BE2C (cell line): ENCODE measurements at regions not wholly inside any gene's neighbourhood (a gene's known extent, or its start where the extent isn't known, plus 50 kb on each side); places are given as distances from the start of the nearest gene placed in this dataset.

Source experiments
- DNase-seq: peaks from one replicate; pipeline ENCODE4 v3.0.0-alpha.2; 2020
- H3K27me3 ChIP-seq: fragments of 250-450 bp; sonication (Bioruptor Pico); 2 replicates; pipeline ENCODE4 v1.5.1; 2020; ENCODE audit warnings: mild to moderate bottlenecking
- H3K36me3 ChIP-seq: fragments of 250-450 bp; sonication (Bioruptor Pico); 2 replicates; pipeline ENCODE4 v1.5.1; 2020; ENCODE audit warnings: mild to moderate bottlenecking
- H3K4me1 ChIP-seq: fragments of 250-450 bp; sonication (Bioruptor Pico); 2 replicates; pipeline ENCODE4 v1.5.1; 2020
- H3K4me3 ChIP-seq: 2 replicates; pipeline ENCODE4 v1.5.1; 2011; ENCODE audit warnings: low read depth, low read length
- H3K9me3 ChIP-seq: fragments of 250-450 bp; sonication (Bioruptor Pico); 2 replicates; pipeline ENCODE4 v1.5.1; 2020
- TF ChIP-seq, protein P1 (sequence below): IDR thresholded peaks from 2 replicates; pipeline ENCODE4 v1.5.1; 2012; ENCODE audit warnings: mild to moderate bottlenecking, low read depth, low read length

DNA sequence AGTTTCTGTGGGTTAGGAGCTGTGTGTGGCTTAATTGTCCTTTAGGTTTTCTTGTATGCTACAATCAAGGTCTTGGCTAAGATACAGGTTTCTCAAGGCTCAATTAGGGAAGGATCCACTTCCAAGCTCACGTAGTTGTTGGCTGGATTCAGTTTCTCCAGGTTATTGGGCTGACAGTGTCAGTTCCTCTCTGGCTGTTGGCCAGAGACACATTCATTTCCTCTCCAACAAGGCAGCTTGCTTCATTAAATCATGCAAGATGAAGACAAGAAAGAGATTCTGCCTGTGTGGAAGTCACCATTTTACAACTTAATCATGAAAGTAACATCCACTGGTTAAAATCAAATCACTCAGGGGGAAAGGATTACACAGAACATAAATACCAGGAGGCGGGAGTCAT lies 275.7 kb upstream of the KIF2A start:
- no peak for DNase-seq
- no peaks in the 10 kb centered on the region for H3K9me3 ChIP-seq
- no peaks in the 10 kb centered on the region for H3K36me3 ChIP-seq
- H3K27me3 ChIP-seq = no peaks in the 10 kb centered on the region
- TF ChIP-seq, protein P1, sequence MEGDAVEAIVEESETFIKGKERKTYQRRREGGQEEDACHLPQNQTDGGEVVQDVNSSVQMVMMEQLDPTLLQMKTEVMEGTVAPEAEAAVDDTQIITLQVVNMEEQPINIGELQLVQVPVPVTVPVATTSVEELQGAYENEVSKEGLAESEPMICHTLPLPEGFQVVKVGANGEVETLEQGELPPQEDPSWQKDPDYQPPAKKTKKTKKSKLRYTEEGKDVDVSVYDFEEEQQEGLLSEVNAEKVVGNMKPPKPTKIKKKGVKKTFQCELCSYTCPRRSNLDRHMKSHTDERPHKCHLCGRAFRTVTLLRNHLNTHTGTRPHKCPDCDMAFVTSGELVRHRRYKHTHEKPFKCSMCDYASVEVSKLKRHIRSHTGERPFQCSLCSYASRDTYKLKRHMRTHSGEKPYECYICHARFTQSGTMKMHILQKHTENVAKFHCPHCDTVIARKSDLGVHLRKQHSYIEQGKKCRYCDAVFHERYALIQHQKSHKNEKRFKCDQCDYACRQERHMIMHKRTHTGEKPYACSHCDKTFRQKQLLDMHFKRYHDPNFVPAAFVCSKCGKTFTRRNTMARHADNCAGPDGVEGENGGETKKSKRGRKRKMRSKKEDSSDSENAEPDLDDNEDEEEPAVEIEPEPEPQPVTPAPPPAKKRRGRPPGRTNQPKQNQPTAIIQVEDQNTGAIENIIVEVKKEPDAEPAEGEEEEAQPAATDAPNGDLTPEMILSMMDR = no peak
- H3K4me1 ChIP-seq = no peaks in the 10 kb centered on the region
- no peak overlapping the region for H3K4me3 ChIP-seq

DNA sequence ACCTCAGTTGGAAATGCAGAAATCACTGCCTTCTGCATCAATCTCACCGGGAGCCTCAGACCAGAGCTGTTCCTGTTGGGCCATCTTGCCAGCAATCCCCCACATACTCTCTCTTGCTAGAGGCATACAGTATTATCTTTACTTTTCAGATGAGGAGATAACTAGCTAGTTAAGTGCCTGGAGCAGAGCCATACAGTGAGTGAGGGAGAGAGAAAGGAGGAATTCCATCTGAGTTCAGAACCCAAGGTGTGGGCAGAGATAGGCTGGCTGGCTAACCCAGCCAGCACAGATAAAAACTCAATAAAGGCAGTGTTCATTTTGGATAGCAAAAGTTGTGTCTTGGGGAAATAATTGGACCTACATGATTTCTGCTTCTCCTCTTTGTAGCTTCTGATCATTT lies 268.0 kb upstream of the KIF2A start:
- TF ChIP-seq, protein P1 = no peak
- DNase-seq = no peak

DNA sequence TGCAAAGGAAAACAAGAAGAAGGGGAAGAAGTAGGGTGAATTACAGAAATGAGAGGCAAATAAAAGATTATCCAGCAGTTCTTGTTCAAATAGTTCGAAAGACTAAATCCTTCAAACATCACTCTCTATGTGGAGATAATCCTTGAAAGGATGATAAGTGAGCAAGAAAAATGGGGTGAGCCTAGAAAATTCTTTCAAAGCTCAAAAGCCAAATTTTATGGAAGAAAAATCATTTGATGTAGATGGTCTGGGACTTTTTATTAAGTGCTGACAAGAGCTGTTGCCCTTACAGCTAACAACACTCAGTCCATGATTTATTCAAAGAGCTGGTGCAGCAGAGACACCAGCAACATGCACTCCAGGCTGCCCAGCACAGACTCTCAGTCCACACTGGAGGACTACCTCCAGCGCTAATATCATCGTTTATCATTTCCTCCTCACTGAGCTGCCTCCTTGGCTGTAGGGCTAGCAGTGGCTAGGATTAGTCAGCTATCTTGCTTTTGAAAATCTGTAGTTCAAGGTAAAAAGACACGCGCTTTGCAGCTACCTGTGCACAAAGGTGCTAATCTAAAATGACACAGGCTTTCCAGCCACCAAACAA lies 264.8 kb upstream of the KIF2A start:
- Histone ChIP-seq H3K36me3 (no peaks in the 10 kb centered on the region), H3K9me3 (no peaks in the 10 kb centered on the region), H3K4me1 (no peaks in the 10 kb centered on the region), H3K27me3 (0 out of 2 replicates have a peak, but pooled peaks cover 2% of the 10 kb centered on the region), H3K4me3 (no peak overlapping the region)
- TF ChIP-seq, protein P1 = no peak
- no peak for DNase-seq

More for the DNA sequence above, 268.0 kb upstream of the KIF2A start:
- H3K27me3 ChIP-seq = 0 out of 2 replicates have a peak, but pooled peaks cover 2% of the 10 kb centered on the region
- H3K9me3 ChIP-seq = no peaks in the 10 kb centered on the region
- no peak overlapping the region for H3K4me3 ChIP-seq
- no peaks in the 10 kb centered on the region for H3K4me1 ChIP-seq
- no peaks in the 10 kb centered on the region for H3K36me3 ChIP-seq

DNA sequence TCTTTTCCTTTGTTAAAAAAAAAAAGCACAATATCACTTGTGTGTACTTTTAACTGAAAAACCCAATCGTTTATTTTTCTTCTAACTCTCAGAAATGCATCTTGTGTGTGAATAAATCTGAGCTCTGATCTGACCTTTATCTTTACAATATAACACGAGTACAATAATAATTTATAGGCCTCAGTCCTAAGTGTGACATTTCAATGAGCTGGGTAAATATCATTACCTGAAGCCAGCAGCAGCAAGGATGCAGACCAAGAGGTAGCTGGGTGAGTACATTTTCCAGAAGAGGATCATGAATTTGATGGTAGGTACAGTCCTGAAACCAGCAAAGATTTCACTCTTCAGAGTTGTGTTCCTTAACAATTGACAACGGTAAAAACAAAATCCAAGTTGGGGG lies 264.0 kb upstream of the KIF2A start:
- Histone ChIP-seq H3K36me3 (no peaks in the 10 kb centered on the region), H3K9me3 (no peaks in the 10 kb centered on the region), H3K27me3 (0 out of 2 replicates have a peak, but pooled peaks cover 2% of the 10 kb centered on the region), H3K4me1 (no peaks in the 10 kb centered on the region), H3K4me3 (no peak overlapping the region)
- TF ChIP-seq, protein P1 = no peak
- no peak for DNase-seq

DNA sequence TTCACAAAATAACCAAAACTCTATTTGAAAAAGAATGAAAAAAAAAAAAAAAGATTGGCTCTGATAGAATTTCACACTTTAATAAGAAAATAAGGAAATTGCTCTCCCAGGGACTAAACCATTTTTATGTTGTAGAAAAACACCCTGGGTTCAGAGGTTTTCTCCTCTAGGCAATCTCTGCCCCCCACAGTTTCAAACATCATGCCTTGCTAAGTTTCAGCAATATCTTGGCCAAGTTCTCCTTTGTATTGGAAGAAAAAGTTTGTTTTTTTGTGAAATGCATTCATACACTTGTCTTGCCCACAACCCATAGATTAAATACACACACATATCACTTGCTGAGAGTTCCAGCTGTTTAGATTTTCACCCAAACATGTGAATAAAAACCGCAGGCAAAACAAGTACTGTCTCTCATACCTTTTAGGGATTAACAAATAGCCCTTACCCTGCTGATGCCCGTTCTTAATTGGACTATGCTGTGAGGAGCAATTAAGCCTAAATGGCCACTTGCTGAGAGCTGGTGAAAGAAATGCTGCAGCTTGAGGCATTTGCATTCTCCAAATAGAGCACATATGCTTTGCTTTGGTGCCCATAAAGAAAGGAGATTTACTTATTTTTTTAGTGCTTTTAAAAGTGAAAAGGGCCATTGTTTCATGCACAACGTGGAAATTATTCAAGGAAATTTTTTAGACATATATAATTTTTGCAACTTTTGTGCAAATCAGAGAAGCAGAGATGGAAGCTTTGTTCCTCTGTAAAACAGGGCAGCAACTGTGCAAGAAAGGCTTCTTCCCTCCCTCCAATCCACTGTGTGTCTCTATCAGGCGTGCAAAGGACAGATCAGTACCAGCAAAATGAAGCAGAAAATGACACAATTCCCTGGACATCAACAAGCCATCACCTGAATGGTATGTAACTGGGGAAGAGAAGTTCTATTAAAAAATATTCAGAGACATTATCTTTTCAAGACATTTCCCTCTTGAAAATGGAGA lies 262.4 kb upstream of the KIF2A start:
- TF ChIP-seq, protein P1 = no peak
- H3K4me1 ChIP-seq = no peaks in the 10 kb centered on the region
- H3K9me3 ChIP-seq = no peaks in the 10 kb centered on the region
- H3K36me3 ChIP-seq = no peaks in the 10 kb centered on the region
- 0 out of 2 replicates have a peak, but pooled peaks cover 2% of the 10 kb centered on the region for H3K27me3 ChIP-seq
- no peak for DNase-seq
- no peak overlapping the region for H3K4me3 ChIP-seq
